K562 (cell line): ENCODE measurements at regions not wholly inside any gene's neighbourhood (a gene's known extent, or its start where the extent isn't known, plus 50 kb on each side); places are given as distances from the start of the nearest gene placed in this dataset.

Experiments
- ATAC-seq: fragments of 200-7000 bp; cut with Tn5 transposase; 3 replicates; pipeline ENCODE4 v1.9.1; 2020; ENCODE audit warnings: moderate library complexity
- BruUV-seq: library from RNA; stranded (reverse); fragments of 400-500 nt; replicated peaks from 2 replicates; lab custom pipeline; 2021; lab: Mats Ljungman, UMichigan
- CTCF ChIA-PET: fragments of 300-600 bp; formaldehyde crosslinking; extraction: SDS; loops from one replicate; lab custom pipeline; 2021; ENCODE audit warnings: low intra/inter-chr PET ratio; lab: Yijun Ruan, JAX
- POLR2A ChIA-PET: fragments of 300-600, 350-650 bp; sonication (Branson Sonifier 250); formaldehyde crosslinking; extraction: SDS; loops from one replicate; lab custom pipeline; 2021; ENCODE audit warnings: antibody characterized with exemption, inconsistent platforms; lab: Yijun Ruan, JAX
- DNase-seq, 4 experiments: peaks; one replicate each; pipeline versions ENCODE4 v3.0.0 to v3.0.0-alpha.2; 2011 to 2018; ENCODE audit warnings: low spot score in 3 of 4, mixed read lengths in 3 of 4; ENCODE audit errors: extremely low read depth in 1 of 4
- FAIRE-seq: peaks from 2 replicates; lab custom pipeline; 2011; peaks lifted over from hg19 to GRCh38; lab: Jason Lieb, UNC
- H2AFZ ChIP-seq: 2 replicates; pipeline ENCODE4 v1.6.0; 2011; ENCODE audit warnings: low read depth, low read length, control low read depth, inconsistent platforms
- H3K27ac ChIP-seq: fragments of 200-600 bp; 3 replicates; pipeline ENCODE4 v1.8.0; 2011; ENCODE audit warnings: low read depth, mild to moderate bottlenecking, control low read depth, inconsistent platforms, low read length, moderate library complexity, mixed read lengths; ENCODE audit errors: extremely low read depth
- H3K27me3 ChIP-seq, 2 experiments: fragments of 300-600 bp in 1 of 2; 2 replicates in 1 of 2; 3 replicates in 1 of 2; pipeline versions ENCODE4 v1.6.0 to v1.8.0; 2011; ENCODE audit warnings: inconsistent platforms in 2 of 2, low read length in 2 of 2, mild to moderate bottlenecking in 1 of 2, mixed read lengths in 1 of 2, moderate library complexity in 1 of 2; ENCODE audit not compliant: control insufficient read depth in 2 of 2, insufficient read depth in 2 of 2
- H3K36me3 ChIP-seq: fragments of 300-600 bp; 3 replicates; pipeline ENCODE4 v1.8.0; 2011; ENCODE audit warnings: mild to moderate bottlenecking, low read length, inconsistent platforms; ENCODE audit not compliant: control insufficient read depth, insufficient read depth
- H3K4me1 ChIP-seq, 2 experiments: fragments of 200-600 bp in 1 of 2; replicated peaks in 1 of 2; 2 replicates in 1 of 2; 3 replicates in 1 of 2; pipeline versions ENCODE4 v1.5.1 to v1.8.0; 2011; ENCODE audit warnings: inconsistent platforms in 2 of 2, low read length in 2 of 2, mild to moderate bottlenecking in 1 of 2, mixed read lengths in 1 of 2, moderate library complexity in 1 of 2; ENCODE audit not compliant: control insufficient read depth in 2 of 2, insufficient read depth in 2 of 2
- H3K4me2 ChIP-seq: 2 replicates; pipeline ENCODE4 v1.6.1; 2011; ENCODE audit warnings: low read length, control low read depth, inconsistent platforms, mixed read lengths; ENCODE audit not compliant: insufficient read depth
- H3K4me3 ChIP-seq: fragments of 200-600 bp; sonication (generic), shearing (Covaris generic); 2 replicates; pipeline ENCODE4 v1.5.1; 2016; ENCODE audit warnings: control low read depth, inconsistent platforms
- H3K79me2 ChIP-seq: fragments of 200-600 bp; 3 replicates; pipeline ENCODE4 v1.8.0; 2011; ENCODE audit warnings: low read length, inconsistent platforms; ENCODE audit not compliant: control insufficient read depth, insufficient read depth
- H3K9ac ChIP-seq, 2 experiments: 2 replicates each; pipeline versions ENCODE4 v1.6.0 to v1.6.1; 2011; ENCODE audit warnings: low read depth in 2 of 2, low read length in 2 of 2, control low read depth in 1 of 2, inconsistent platforms in 1 of 2, mild to moderate bottlenecking in 1 of 2, mixed read lengths in 1 of 2; ENCODE audit not compliant: insufficient read depth in 1 of 2
- H3K9me1 ChIP-seq: one replicate; pipeline ENCODE4 v1.6.0; 2011; ENCODE audit warnings: inconsistent platforms, mild to moderate bottlenecking, low read length, moderate library complexity; ENCODE audit not compliant: control insufficient read depth, insufficient read depth
- H3K9me3 ChIP-seq: replicated peaks from 2 replicates; pipeline ENCODE4 v1.5.1; 2011; ENCODE audit warnings: low read depth, low read length, inconsistent platforms; ENCODE audit not compliant: control insufficient read depth, insufficient read depth
- H4K20me1 ChIP-seq: replicated peaks from 2 replicates; pipeline ENCODE4 v1.6.1; 2011; ENCODE audit warnings: low read length, inconsistent platforms, mixed read lengths; ENCODE audit not compliant: control insufficient read depth, insufficient read depth
- E2F6 ChIP-seq, 2 experiments: IDR thresholded peaks; 2 replicates each; pipeline ENCODE4 v1.6.1; 2011; ENCODE audit warnings: borderline replicate concordance in 1 of 2, control low read depth in 1 of 2, low read depth in 1 of 2, low read length in 1 of 2, mild to moderate bottlenecking in 1 of 2, mixed read lengths in 1 of 2, moderate library complexity in 1 of 2; ENCODE audit not compliant: insufficient read depth in 1 of 2, insufficient read length in 1 of 2, poor library complexity in 1 of 2, severe bottlenecking in 1 of 2; ENCODE audit errors: extremely low read depth in 1 of 2
- HMBOX1 ChIP-seq: sonication (generic); IDR thresholded peaks from 2 replicates; pipeline ENCODE4 v1.6.1; 2016
- IRF9 ChIP-seq: fragments of 450-650 bp; IDR thresholded peaks from 2 replicates; pipeline ENCODE4 v1.6.1; 2016; ENCODE audit warnings: missing biosample characterization, missing genetic modification characterization
- PHB2 ChIP-seq: fragments of 450-650 bp; IDR thresholded peaks from 2 replicates; pipeline ENCODE4 v1.6.1; 2017; ENCODE audit warnings: low read depth
- ZNF584 ChIP-seq: fragments of 200-800 bp; sonication (Bioruptor generic); IDR thresholded peaks from 2 replicates; pipeline ENCODE4 v1.6.1; 2016; ENCODE audit warnings: low read depth, mild to moderate bottlenecking, missing genetic modification characterization, missing compliant biosample characterization
- in situ Hi-C: fragments of 300-500 bp; cut with MboI; formaldehyde crosslinking; loops from 4 replicates; pipeline ENCODE4 v1.15.0; 2018; ENCODE audit warnings: inconsistent platforms, mixed read lengths
- intact Hi-C: fragments of 100-400 bp; cut with micrococcal nuclease; formaldehyde crosslinking; loops from 2 replicates; pipeline ENCODE4 v1.14.2; 2022

GRCh38 chr11:37671321-37671720, 1073.3 kb upstream of the RAG2 start:
- Histone ChIP-seq H2AFZ (no peak overlapping the region), H3K4me3 (no peak overlapping the region), H3K27me3 (no peaks in the 10 kb centered on the region), H3K9ac (no peak overlapping the region), H3K4me1 (no peaks in the 10 kb centered on the region), H3K9me3 (no peaks in the 10 kb centered on the region), H3K27ac (no peak overlapping the region), H3K9me1 (no peaks in the 10 kb centered on the region), H3K4me2 (no peak overlapping the region), H3K79me2 (no peaks in the 10 kb centered on the region), H4K20me1 (no peaks in the 10 kb centered on the region), H3K36me3 (no peaks in the 10 kb centered on the region)
- FAIRE-seq (no peak), DNase-seq (no peak), ATAC-seq (no peak)
- CTCF ChIA-PET: no interaction called here
- in situ Hi-C loops: no loop called here
- POLR2A ChIA-PET: no interaction called here
- BruUV-seq: no TSS peak
- intact Hi-C loops: no loop called here
- TF ChIP-seq ZNF584: no peak
- TF ChIP-seq PHB2: no peak
- TF ChIP-seq E2F6 (IDR thresholded peaks at IDR 0.05; ENCODE audit: borderline replicate concordance in 1 of 2, extremely low read depth in 1 of 2, insufficient read depth in 1 of 2, insufficient read length in 1 of 2, low read depth in 1 of 2, low read length in 1 of 2, poor library complexity in 1 of 2, severe bottlenecking in 1 of 2): no peak
- no peak for TF ChIP-seq HMBOX1
- TF ChIP-seq IRF9 (tag): no peak
